HEK293T (cell line): ENCODE measurements at regions not wholly inside any gene's neighbourhood (a gene's known extent, or its start where the extent isn't known, plus 50 kb on each side); places are given as distances from the start of the nearest gene placed in this dataset.

Source experiments
- ARNT ChIP-seq: fragments of 450-650 bp; IDR thresholded peaks from 2 replicates; pipeline ENCODE4 v1.6.1; 2017; ENCODE audit warnings: mild to moderate bottlenecking
- BHLHE40 ChIP-seq: fragments of 450-650 bp; IDR thresholded peaks from 2 replicates; pipeline ENCODE4 v1.6.1; 2016; ENCODE audit warnings: mild to moderate bottlenecking, moderate library complexity, borderline replicate concordance
- ELF4 ChIP-seq: fragments of 450-650 bp; IDR thresholded peaks from 2 replicates; pipeline ENCODE4 v1.6.1; 2017; ENCODE audit warnings: antibody characterized with exemption
- FOXK2 ChIP-seq: fragments of 450-650 bp; IDR thresholded peaks from 2 replicates; pipeline ENCODE4 v1.6.1; 2016; ENCODE audit warnings: mild to moderate bottlenecking
- FOXM1 ChIP-seq: fragments of 450-650 bp; IDR thresholded peaks from 2 replicates; pipeline ENCODE4 v1.6.1; 2017; ENCODE audit warnings: mild to moderate bottlenecking, borderline replicate concordance
- HDGF ChIP-seq: fragments of 450-650 bp; IDR thresholded peaks from 2 replicates; pipeline ENCODE4 v1.6.1; 2017; ENCODE audit warnings: antibody characterized with exemption, borderline replicate concordance
- LEF1 ChIP-seq: fragments of 450-650 bp; IDR thresholded peaks from 2 replicates; pipeline ENCODE4 v1.6.1; 2017; ENCODE audit warnings: mild to moderate bottlenecking, borderline replicate concordance
- NFRKB ChIP-seq: fragments of 450-650 bp; IDR thresholded peaks from 2 replicates; pipeline ENCODE4 v1.6.1; 2016; ENCODE audit warnings: mild to moderate bottlenecking, moderate library complexity
- PKNOX1 ChIP-seq: fragments of 450-650 bp; IDR thresholded peaks from 2 replicates; pipeline ENCODE4 v1.6.1; 2016
- SP1 ChIP-seq: fragments of 450-650 bp; IDR thresholded peaks from 2 replicates; pipeline ENCODE4 v1.6.1; 2017
- SUZ12 ChIP-seq: fragments of 450-650 bp; IDR thresholded peaks from 2 replicates; pipeline ENCODE4 v1.6.1; 2016; ENCODE audit warnings: mild to moderate bottlenecking
- TARDBP ChIP-seq: fragments of 450-650 bp; IDR thresholded peaks from 2 replicates; pipeline ENCODE4 v1.6.1; 2016
- ZNF384 ChIP-seq: fragments of 450-650 bp; IDR thresholded peaks from 2 replicates; pipeline ENCODE4 v1.6.1; 2016

GRCh38 chr13:106986687-106987426 is 418.9 kb upstream of the ARGLU1 start:
- TF ChIP-seq BHLHE40 = no peak
- TF ChIP-seq PKNOX1 = no peak
- no peak for TF ChIP-seq SUZ12
- no peak for TF ChIP-seq SP1
- no peak for TF ChIP-seq FOXK2
- no peak for TF ChIP-seq HDGF
- TF ChIP-seq TARDBP = no peak
- TF ChIP-seq NFRKB = no peak
- no peak for TF ChIP-seq FOXM1
- no peak for TF ChIP-seq ZNF384
- TF ChIP-seq LEF1 = no peak
- TF ChIP-seq ELF4 = no peak
- TF ChIP-seq ARNT = no peak
